ENCODE measurements at regions not wholly inside any gene's neighbourhood (a gene's known extent, or its start where the extent isn't known, plus 50 kb on each side); places are given as distances from the start of the nearest gene placed in this dataset.
"Not testable (repeated sequence)": the region's sequence is repeated elsewhere in the genome, so short reads cannot be mapped to it uniquely, and the experiment has no call there.

GRCh38 chr17:71585540-71585939 lies 535.3 kb upstream of the SOX9 start:
- DNase-seq (ENCODE audit: low spot score), result no peak
- intact Hi-C loops (cut with DNase I), result no loop called here

DNA sequence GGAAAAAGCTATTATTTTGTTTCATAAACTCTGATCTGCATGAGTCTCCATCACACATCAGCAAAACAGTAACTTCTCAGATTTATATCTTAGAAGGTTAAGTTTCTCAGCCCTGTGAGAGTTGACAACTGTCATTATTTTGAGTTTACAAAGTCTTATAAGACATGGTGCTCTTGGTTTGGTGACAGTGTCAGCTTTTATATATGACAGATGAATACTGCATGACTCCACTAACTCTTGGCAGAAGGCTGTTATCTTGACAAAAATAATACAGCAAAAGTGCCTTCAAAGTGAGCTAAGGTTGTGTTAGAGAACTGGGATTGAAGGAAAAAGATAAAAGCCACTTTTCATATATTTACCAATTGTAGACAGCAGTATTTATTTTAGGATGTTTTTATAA lies 528.4 kb upstream of the SOX9 start:
- DNase-seq (ENCODE audit: low spot score), result no peak
- intact Hi-C loops (cut with DNase I), result loop anchor here in 1 of 2 donors (2.0 kb wide), 1 partner anchor 62 kb away; no protein-coding TSS in a partner anchor

DNA sequence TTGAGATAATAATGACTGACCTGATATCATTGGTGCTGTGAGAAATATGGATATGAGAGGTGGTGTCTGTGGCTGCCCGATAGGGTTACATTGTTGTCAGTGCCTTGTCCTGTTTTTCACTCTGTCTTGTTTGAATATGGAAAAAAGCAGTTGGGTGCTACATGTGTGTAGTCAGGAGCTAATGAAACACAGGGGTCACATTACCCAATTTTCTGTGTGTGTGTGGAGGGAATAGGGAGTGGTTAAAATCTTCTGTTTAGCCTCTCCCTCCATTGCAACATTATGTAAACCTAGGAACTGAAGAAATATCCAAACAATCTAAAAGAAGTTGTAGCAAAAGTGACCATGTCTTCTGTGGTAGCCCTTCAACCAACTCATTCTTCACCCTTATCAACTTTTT lies 527.7 kb upstream of the SOX9 start:
- DNase-seq (ENCODE audit: low spot score), result no peak
- intact Hi-C loops (cut with DNase I), result loop anchor here in 1 of 2 donors (2.0 kb wide), 1 partner anchor 62 kb away; no protein-coding TSS in a partner anchor

DNA sequence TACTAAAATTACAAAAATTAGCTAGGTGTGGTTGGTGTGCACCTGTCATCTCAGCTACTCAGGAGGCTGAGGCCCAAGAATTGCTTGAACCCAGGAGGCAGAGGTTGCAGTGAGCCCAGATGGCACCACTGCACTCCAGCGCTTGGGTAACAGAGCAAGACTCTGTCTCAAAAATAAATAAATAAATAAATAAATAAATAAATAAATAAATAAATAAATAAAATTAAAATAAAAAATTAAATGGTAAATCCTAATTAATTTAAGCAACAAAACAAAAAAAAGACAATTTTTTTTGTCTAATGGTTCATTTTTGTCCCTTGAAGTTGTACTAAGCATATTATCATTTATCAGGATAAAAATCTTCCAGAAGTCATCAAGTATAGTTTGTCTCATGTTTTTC lies 521.2 kb upstream of the SOX9 start:
- intact Hi-C loops (cut with DNase I); DNase-seq (ENCODE audit: low spot score): not testable (repeated sequence)

- intact Hi-C loops (cut with DNase I), result no loop called here
- no peak for DNase-seq (ENCODE audit: low spot score)
Measured at GRCh38 chr17:71600137-71600789, 520.6 kb upstream of the SOX9 start.

- no peak for DNase-seq (ENCODE audit: low spot score)
- intact Hi-C loops (cut with DNase I), result no loop called here
Measured at GRCh38 chr17:71601894-71602504, 518.8 kb upstream of the SOX9 start.

DNA sequence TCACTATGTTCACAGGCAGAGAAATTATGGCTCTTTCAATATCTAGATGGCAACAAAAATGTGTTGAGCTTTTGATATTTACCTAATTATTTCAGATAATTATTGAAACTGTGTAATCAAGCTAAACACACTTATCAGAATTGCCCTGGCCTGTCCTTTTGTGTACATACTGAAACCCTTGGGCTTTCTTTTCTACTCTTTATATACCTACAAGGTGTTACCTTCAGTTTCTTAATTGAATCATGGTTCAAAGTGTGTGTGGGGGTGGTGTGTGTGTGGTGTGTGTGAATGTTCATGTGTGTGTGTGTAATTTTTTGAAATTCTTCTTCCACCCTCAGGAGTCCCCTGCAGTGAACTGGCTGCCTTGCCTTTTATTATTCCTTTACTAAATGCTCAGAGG lies 506.8 kb upstream of the SOX9 start:
- intact Hi-C loops (cut with DNase I), result no loop called here

DNA sequence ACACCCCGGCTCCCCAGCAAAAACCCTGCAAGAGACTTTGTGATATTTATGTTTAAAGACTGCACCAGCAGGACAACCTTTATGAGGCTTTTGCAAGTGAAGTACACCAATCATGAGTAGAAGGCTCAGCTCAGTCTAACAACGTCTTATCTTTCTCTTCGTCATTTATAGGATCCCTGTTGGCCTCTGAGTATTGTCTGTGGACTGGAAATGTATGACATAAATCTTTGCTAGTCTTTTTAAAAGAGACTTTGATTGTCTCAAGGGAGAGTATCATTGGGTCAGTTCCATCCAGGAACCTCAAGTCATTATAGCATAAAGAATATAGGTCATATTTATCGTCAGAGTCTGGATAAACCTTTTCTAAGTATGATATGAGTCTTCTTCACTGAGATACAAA lies 505.0 kb upstream of the SOX9 start:
- intact Hi-C loops (cut with DNase I), result no loop called here
- no peak for DNase-seq (ENCODE audit: low spot score)

More for the DNA sequence above, 506.8 kb upstream of the SOX9 start:
- no peak for DNase-seq (ENCODE audit: low spot score)

- intact Hi-C loops (cut with DNase I); DNase-seq (ENCODE audit: low spot score): not testable (repeated sequence)
Measured at GRCh38 chr17:71617767-71618166, 503.1 kb upstream of the SOX9 start.

GRCh38 chr17:71625330-71625729 lies 495.5 kb upstream of the SOX9 start:
- DNase-seq (ENCODE audit: low spot score), result no peak
- intact Hi-C loops (cut with DNase I), result no loop called here

GRCh38 chr17:71628306-71628705 lies 492.5 kb upstream of the SOX9 start:
- no peak for DNase-seq (ENCODE audit: low spot score)
- intact Hi-C loops (cut with DNase I), result no loop called here

DNA sequence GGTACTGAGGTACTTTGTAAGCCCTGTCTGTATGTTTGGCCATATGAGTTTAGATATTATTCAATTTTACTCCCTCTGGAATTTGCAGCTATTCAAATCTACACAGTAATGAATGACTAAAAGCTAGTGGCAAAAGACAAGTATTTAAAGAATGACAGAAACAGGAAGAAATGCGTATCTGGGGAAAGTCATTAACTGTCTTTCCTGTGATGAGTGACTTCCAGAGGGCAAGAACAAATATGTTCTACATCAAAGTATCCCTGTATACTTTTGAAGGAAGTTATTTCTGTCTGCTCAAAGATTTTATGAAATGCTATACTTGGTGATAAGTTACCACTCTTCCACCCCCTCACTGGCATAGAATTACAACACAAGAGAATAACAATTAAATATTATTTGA lies 489.3 kb upstream of the SOX9 start:
- intact Hi-C loops (cut with DNase I), result no loop called here
- no peak for DNase-seq (ENCODE audit: low spot score)

DNA sequence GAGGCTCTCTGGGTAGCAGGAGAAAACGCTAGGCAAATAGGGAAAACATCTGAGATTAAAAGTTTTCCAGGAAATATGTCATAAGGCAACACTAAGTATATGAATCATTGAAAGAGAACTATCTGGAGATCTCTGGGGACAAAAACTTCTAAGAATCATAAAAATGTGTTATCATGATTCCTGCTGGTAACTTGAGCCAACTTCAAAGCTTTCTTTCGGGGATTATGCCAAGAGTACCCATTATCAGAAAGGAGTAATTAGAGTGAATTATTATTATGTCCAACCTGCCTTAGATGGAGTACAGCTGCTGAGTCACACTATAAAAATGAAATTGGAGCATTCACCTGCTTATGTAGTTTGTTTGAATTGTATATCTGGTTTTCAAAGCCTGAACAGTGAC lies 488.5 kb upstream of the SOX9 start:
- intact Hi-C loops (cut with DNase I), result no loop called here
- no peak for DNase-seq (ENCODE audit: low spot score)

- DNase-seq (ENCODE audit: low spot score), result no peak
- intact Hi-C loops (cut with DNase I), result no loop called here
Measured at GRCh38 chr17:71633391-71633849, 487.4 kb upstream of the SOX9 start.

- DNase-seq (ENCODE audit: low spot score), result no peak
- intact Hi-C loops (cut with DNase I), result no loop called here
Measured at GRCh38 chr17:71634376-71634775, 486.4 kb upstream of the SOX9 start.

GRCh38 chr17:71635187-71635586 lies 485.6 kb upstream of the SOX9 start:
- intact Hi-C loops (cut with DNase I), result no loop called here
- no peak for DNase-seq (ENCODE audit: low spot score)

GRCh38 chr17:71636644-71637043 lies 484.2 kb upstream of the SOX9 start:
- intact Hi-C loops (cut with DNase I), result no loop called here
- DNase-seq (ENCODE audit: low spot score), result no peak

DNA sequence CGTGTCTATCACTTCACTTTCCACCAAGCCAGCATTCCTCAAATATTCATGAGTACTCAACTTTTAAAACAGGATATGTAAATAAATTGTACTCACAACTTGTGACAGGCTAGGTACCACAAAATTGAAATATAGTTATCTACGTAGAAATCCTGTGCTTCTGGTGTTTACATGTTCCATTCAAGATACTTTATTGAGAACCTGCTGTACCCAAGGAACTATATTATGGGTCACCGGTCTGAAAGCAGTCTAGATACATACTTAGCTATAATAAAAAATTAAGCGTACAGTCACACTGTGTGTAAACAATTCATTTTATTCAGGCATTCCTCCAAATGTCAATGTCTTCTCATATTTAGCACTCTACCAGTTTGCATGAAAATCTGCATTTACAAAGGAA lies 482.2 kb upstream of the SOX9 start:
- intact Hi-C loops (cut with DNase I), result no loop called here
- no peak for DNase-seq (ENCODE audit: low spot score)

GRCh38 chr17:71639865-71640264 lies 481.0 kb upstream of the SOX9 start:
- no peak for DNase-seq (ENCODE audit: low spot score)
- intact Hi-C loops (cut with DNase I), result no loop called here

DNA sequence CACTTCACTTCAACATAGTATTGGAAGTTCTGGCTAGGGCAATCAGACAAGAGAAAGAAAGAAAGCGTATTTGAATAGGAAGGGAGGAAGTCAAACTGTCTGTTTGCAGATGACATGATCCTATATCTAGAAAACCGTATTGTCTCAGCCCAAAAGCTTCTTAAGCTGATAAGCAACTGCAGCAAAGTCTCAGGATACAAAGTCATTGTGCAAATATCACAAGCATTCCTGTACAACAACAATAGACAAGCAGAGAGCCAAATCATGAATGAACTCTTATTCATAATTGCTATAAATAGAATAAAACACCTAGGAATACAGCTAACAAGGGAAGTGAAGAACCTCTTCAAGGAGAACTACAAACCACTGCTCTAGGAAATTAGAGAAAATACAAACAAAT lies 473.9 kb upstream of the SOX9 start:
- intact Hi-C loops (cut with DNase I); DNase-seq (ENCODE audit: low spot score): not testable (repeated sequence)

DNA sequence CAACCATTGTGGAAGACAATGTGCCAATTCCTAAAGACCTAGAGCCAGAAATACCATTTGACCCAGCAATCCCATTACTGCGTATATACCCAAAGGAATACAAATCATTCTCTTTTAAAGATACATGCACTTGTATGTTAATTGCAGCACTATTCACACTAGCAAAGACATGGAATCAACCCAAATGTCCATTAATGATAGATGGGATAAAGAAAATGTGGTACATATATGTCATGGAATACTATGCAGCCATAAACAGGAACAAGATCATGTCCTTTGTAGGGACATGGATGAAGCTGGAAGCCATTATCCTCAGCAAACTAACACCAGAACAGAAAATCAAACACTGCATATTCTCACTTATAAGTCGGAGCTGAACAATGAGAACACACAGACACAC lies 472.5 kb upstream of the SOX9 start:
- DNase-seq (ENCODE audit: low spot score); intact Hi-C loops (cut with DNase I): not testable (repeated sequence)

Measured in posterior vena cava (tissue), 2 donors.